ENCODE measurements at regions not wholly inside any gene's neighbourhood (a gene's known extent, or its start where the extent isn't known, plus 50 kb on each side); places are given as distances from the start of the nearest gene placed in this dataset.
"Not testable (repeated sequence)": the region's sequence is repeated elsewhere in the genome, so short reads cannot be mapped to it uniquely, and the experiment has no call there.

GRCh38 chr7:54947266-54947665 lies 71.6 kb upstream of the EGFR start:
- DNase-seq (ENCODE audit: low spot score, unreplicated experiment), result no peak
- H3K27ac Mint-ChIP-seq, result no peak overlapping the region
- H3K27me3 Mint-ChIP-seq, result no peaks in the 10 kb centered on the region
- no peak overlapping the region for H3K4me3 Mint-ChIP-seq (ENCODE audit: low read depth)
- H3K4me1 Mint-ChIP-seq (ENCODE audit: low read depth), result peaks cover 1% of the 10 kb centered on the region
- peaks cover 3% of the 10 kb centered on the region for H3K9me3 Mint-ChIP-seq (ENCODE audit: low read depth)
- no peaks in the 10 kb centered on the region for H3K36me3 Mint-ChIP-seq (ENCODE audit: insufficient read depth)
- TF ChIP-seq, protein P1, sequence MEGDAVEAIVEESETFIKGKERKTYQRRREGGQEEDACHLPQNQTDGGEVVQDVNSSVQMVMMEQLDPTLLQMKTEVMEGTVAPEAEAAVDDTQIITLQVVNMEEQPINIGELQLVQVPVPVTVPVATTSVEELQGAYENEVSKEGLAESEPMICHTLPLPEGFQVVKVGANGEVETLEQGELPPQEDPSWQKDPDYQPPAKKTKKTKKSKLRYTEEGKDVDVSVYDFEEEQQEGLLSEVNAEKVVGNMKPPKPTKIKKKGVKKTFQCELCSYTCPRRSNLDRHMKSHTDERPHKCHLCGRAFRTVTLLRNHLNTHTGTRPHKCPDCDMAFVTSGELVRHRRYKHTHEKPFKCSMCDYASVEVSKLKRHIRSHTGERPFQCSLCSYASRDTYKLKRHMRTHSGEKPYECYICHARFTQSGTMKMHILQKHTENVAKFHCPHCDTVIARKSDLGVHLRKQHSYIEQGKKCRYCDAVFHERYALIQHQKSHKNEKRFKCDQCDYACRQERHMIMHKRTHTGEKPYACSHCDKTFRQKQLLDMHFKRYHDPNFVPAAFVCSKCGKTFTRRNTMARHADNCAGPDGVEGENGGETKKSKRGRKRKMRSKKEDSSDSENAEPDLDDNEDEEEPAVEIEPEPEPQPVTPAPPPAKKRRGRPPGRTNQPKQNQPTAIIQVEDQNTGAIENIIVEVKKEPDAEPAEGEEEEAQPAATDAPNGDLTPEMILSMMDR (IDR thresholded peaks at IDR 0.05; ENCODE audit: unreplicated experiment), result no peak

DNA sequence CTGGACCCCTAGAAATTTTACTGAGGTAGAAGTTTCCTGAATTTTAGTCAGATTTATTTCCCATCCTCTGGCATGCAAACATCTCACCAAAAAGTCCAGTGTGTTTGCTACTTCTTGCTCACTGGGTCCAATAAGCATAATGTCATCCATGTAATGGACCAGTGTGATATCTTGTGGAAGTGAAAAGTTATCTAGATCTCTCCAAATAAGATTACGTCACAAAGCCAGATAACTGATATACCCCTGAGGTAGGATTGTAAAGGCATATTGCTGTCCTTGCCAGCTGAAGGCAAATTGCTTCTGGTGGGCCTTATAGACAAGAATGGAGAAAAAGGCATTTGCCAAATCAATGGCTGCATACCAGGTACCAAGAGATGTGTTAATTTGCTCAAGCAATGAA lies 69.3 kb upstream of the EGFR start:
- not testable (repeated sequence) for H3K9me3 Mint-ChIP-seq (ENCODE audit: low read depth); H3K27me3 Mint-ChIP-seq; H3K4me1 Mint-ChIP-seq (ENCODE audit: low read depth); H3K4me3 Mint-ChIP-seq (ENCODE audit: low read depth); H3K27ac Mint-ChIP-seq; H3K36me3 Mint-ChIP-seq (ENCODE audit: insufficient read depth); DNase-seq (ENCODE audit: low spot score, unreplicated experiment)

GRCh38 chr7:54955296-54955695 lies 63.5 kb upstream of the EGFR start:
- DNase-seq (ENCODE audit: low spot score, unreplicated experiment), result no peak
- H3K4me1 Mint-ChIP-seq (ENCODE audit: low read depth), result peaks cover 1% of the 10 kb centered on the region
- no peaks in the 10 kb centered on the region for H3K36me3 Mint-ChIP-seq (ENCODE audit: insufficient read depth)
- no peak overlapping the region for H3K27ac Mint-ChIP-seq
- TF ChIP-seq, protein P1 (IDR thresholded peaks at IDR 0.05; ENCODE audit: unreplicated experiment), result no peak
- peaks cover 3% of the 10 kb centered on the region for H3K9me3 Mint-ChIP-seq (ENCODE audit: low read depth)
- no peak overlapping the region for H3K4me3 Mint-ChIP-seq (ENCODE audit: low read depth)
- peaks cover 2% of the 10 kb centered on the region for H3K27me3 Mint-ChIP-seq

GRCh38 chr7:54955696-54956420 lies 63.0 kb upstream of the EGFR start:
- Mint-ChIP-seq H3K4me3 (ENCODE audit: low read depth) (no peak overlapping the region), H3K9me3 (ENCODE audit: low read depth) (peaks cover 3% of the 10 kb centered on the region), H3K36me3 (ENCODE audit: insufficient read depth) (no peaks in the 10 kb centered on the region), H3K27me3 (peaks cover 2% of the 10 kb centered on the region), H3K27ac (no peak overlapping the region), H3K4me1 (ENCODE audit: low read depth) (peaks cover 1% of the 10 kb centered on the region)
- TF ChIP-seq, protein P1 (IDR thresholded peaks at IDR 0.05; ENCODE audit: unreplicated experiment), result no peak
- no peak for DNase-seq (ENCODE audit: low spot score, unreplicated experiment)

GRCh38 chr7:54956865-54957264 lies 62.0 kb upstream of the EGFR start:
- DNase-seq (ENCODE audit: low spot score, unreplicated experiment), result no peak
- Mint-ChIP-seq H3K9me3 (ENCODE audit: low read depth) (no peaks in the 10 kb centered on the region), H3K36me3 (ENCODE audit: insufficient read depth) (no peaks in the 10 kb centered on the region), H3K27ac (no peak overlapping the region), H3K27me3 (peaks cover 2% of the 10 kb centered on the region), H3K4me3 (ENCODE audit: low read depth) (no peak overlapping the region), H3K4me1 (ENCODE audit: low read depth) (no peaks in the 10 kb centered on the region)
- TF ChIP-seq, protein P1 (IDR thresholded peaks at IDR 0.05; ENCODE audit: unreplicated experiment), result no peak

DNA sequence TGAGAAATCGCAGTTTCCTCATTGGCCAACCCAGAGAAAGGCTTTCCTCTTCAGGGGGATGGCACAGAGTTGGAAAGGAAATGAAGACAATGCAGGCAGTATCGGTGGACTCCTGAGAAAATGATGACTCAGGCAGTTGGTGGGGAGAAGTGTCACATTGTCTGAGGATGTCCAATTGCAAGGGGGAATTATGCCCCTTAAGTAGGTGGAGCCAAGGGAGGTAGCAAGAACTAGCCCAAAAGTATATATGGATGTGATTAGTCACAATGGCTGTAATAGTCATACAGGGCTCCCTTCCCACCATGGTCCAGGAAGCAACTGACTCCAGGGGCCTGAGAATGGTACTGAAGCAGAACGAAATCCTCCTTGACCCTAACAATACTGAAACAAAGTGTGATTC lies 58.3 kb upstream of the EGFR start:
- DNase-seq (ENCODE audit: low spot score, unreplicated experiment), result no peak
- no peaks in the 10 kb centered on the region for H3K9me3 Mint-ChIP-seq (ENCODE audit: low read depth)

More for the DNA sequence above, 58.3 kb upstream of the EGFR start:
- H3K36me3 Mint-ChIP-seq (ENCODE audit: insufficient read depth), result no peaks in the 10 kb centered on the region
- TF ChIP-seq, protein P1 (IDR thresholded peaks at IDR 0.05; ENCODE audit: unreplicated experiment), result no peak
- peaks cover 2% of the 10 kb centered on the region for H3K27me3 Mint-ChIP-seq
- no peak overlapping the region for H3K27ac Mint-ChIP-seq
- no peaks in the 10 kb centered on the region for H3K4me1 Mint-ChIP-seq (ENCODE audit: low read depth)
- H3K4me3 Mint-ChIP-seq (ENCODE audit: low read depth), result no peak overlapping the region
